ENCODE measurements at regions not wholly inside any gene's neighbourhood (a gene's known extent, or its start where the extent isn't known, plus 50 kb on each side); places are given as distances from the start of the nearest gene placed in this dataset.
A peak's percentile ranks its signal among the peaks of the same experiment; 100 is the strongest.
"Not testable (repeated sequence)": the region's sequence is repeated elsewhere in the genome, so short reads cannot be mapped to it uniquely, and the experiment has no call there.

GRCh38 chr5:33209252-33209651 is 231.5 kb upstream of the TARS1 start:
- no peak for DNase-seq (ENCODE audit: low read depth)

GRCh38 chr5:33210221-33210620 is 230.5 kb upstream of the TARS1 start:
- DNase-seq (ENCODE audit: low read depth): not testable (repeated sequence)

- DNase-seq (ENCODE audit: low read depth): no peak
These were observed 229.8 kb upstream of the TARS1 start for GRCh38 chr5:33210978-33211377.

- no peak for DNase-seq (ENCODE audit: low read depth)
These were observed 228.3 kb upstream of the TARS1 start for GRCh38 chr5:33212439-33212838.

- no peak for DNase-seq (ENCODE audit: low read depth)
These were observed 227.9 kb upstream of the TARS1 start for GRCh38 chr5:33212900-33213299.

- DNase-seq (ENCODE audit: low read depth): no peak
These were observed 217.0 kb upstream of the TARS1 start for GRCh38 chr5:33223563-33224284.

- no peak for DNase-seq (ENCODE audit: low read depth)
These were observed 216.3 kb upstream of the TARS1 start for GRCh38 chr5:33224285-33224961.

- no peak for DNase-seq (ENCODE audit: low read depth)
These were observed 213.5 kb upstream of the TARS1 start for GRCh38 chr5:33227247-33227646.

GRCh38 chr5:33227746-33228145 is 213.0 kb upstream of the TARS1 start:
- DNase-seq (ENCODE audit: low read depth): no peak

- no peak for DNase-seq (ENCODE audit: low read depth)
These were observed 212.6 kb upstream of the TARS1 start for GRCh38 chr5:33228149-33228548.

GRCh38 chr5:33229216-33229615 is 211.5 kb upstream of the TARS1 start:
- DNase-seq (ENCODE audit: low read depth): no peak

GRCh38 chr5:33230467-33231078 is 210.2 kb upstream of the TARS1 start:
- no peak for DNase-seq (ENCODE audit: low read depth)

- no peak for DNase-seq (ENCODE audit: low read depth)
These were observed 209.5 kb upstream of the TARS1 start for GRCh38 chr5:33231214-33231710.

- no peak for DNase-seq (ENCODE audit: low read depth)
These were observed 208.8 kb upstream of the TARS1 start for GRCh38 chr5:33231935-33232334.

GRCh38 chr5:33232731-33233505 is 207.8 kb upstream of the TARS1 start:
- DNase-seq (ENCODE audit: low read depth): no peak

GRCh38 chr5:33235304-33235703 is 205.5 kb upstream of the TARS1 start:
- DNase-seq (ENCODE audit: low read depth): no peak

- DNase-seq (ENCODE audit: low read depth): no peak
These were observed 204.9 kb upstream of the TARS1 start for GRCh38 chr5:33235824-33236223.

GRCh38 chr5:33237471-33237870 is 203.3 kb upstream of the TARS1 start:
- no peak for DNase-seq (ENCODE audit: low read depth)

GRCh38 chr5:33238826-33239695 is 201.7 kb upstream of the TARS1 start:
- DNase-seq (ENCODE audit: low read depth): peak; percentile 5

GRCh38 chr5:33240558-33240957 is 200.2 kb upstream of the TARS1 start:
- DNase-seq (ENCODE audit: low read depth): no peak

- no peak for DNase-seq (ENCODE audit: low read depth)
These were observed 199.0 kb upstream of the TARS1 start for GRCh38 chr5:33241802-33242201.
